NB4 (cell line): ENCODE measurements at regions not wholly inside any gene's neighbourhood (a gene's known extent, or its start where the extent isn't known, plus 50 kb on each side); places are given as distances from the start of the nearest gene placed in this dataset.

Source experiments
- DNase-seq: peaks from one replicate; pipeline ENCODE4 v3.0.0; 2010; ENCODE audit warnings: low read depth
- H3K4me3 ChIP-seq: one replicate; pipeline ENCODE4 v1.5.1; 2011; ENCODE audit warnings: mild to moderate bottlenecking, low read depth, low read length, moderate library complexity
- CTCF ChIP-seq: IDR thresholded peaks from one replicate; pipeline ENCODE4 v1.5.1; 2012; ENCODE audit warnings: low read depth, low read length
- MAX ChIP-seq: IDR thresholded peaks from 2 replicates; pipeline ENCODE4 v1.6.1; 2011; ENCODE audit warnings: low read depth, low read length
- MYC ChIP-seq: IDR thresholded peaks from 2 replicates; pipeline ENCODE4 v1.6.1; 2011; ENCODE audit warnings: low read depth, low read length
- POLR2A ChIP-seq: IDR thresholded peaks from 2 replicates; pipeline ENCODE4 v1.6.1; 2011; ENCODE audit warnings: mild to moderate bottlenecking; ENCODE audit not compliant: insufficient read length; ENCODE audit errors: extremely low read depth

GRCh38 chr17:34874478-34874877 is 86.8 kb downstream of the CCT6B start:
- no peak overlapping the region for H3K4me3 ChIP-seq
- peak; percentile 34 for DNase-seq
- TF ChIP-seq MAX: no peak
- no peak for TF ChIP-seq POLR2A
- no peak for TF ChIP-seq CTCF
- TF ChIP-seq MYC: no peak

- H3K4me3 ChIP-seq: no peak overlapping the region
- DNase-seq: no peak
- TF ChIP-seq CTCF (no peak), POLR2A (no peak), MYC (no peak), MAX (no peak)
Measured at GRCh38 chr17:34872640-34873039, 88.6 kb downstream of the CCT6B start.

GRCh38 chr17:34869641-34870040 is 91.6 kb downstream of the CCT6B start:
- no peak overlapping the region for H3K4me3 ChIP-seq
- no peak for DNase-seq
- TF ChIP-seq MYC: no peak
- TF ChIP-seq POLR2A: no peak
- no peak for TF ChIP-seq CTCF
- no peak for TF ChIP-seq MAX

DNA sequence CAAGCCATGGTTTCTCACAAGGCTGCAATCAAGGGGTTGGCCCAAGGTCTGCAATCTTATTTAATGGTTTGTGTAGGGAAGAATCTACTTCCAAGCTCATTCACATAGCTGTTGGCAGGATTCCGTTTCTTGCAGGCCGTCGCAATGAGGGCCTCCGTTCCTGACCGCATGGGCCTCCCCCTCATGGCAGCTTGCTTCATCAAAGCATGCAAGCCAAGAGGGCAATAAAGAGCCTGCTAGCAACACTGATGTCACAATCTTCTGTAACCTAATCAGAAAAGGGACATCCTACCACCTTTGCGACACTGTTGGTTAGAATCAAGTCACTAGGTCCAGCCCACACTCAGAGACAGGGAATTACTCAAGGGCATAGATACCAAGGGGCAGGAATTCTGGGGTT is 95.5 kb downstream of the CCT6B start:
- no peak for TF ChIP-seq POLR2A
- peak; percentile 99 for TF ChIP-seq MYC
- peak; percentile 96 for TF ChIP-seq MAX
- TF ChIP-seq CTCF: no peak
- DNase-seq: peak; percentile 100
- no peak overlapping the region for H3K4me3 ChIP-seq

- DNase-seq: no peak
- TF ChIP-seq POLR2A: no peak
- no peak for TF ChIP-seq MAX
- no peak for TF ChIP-seq MYC
- TF ChIP-seq CTCF: no peak
- no peak overlapping the region for H3K4me3 ChIP-seq
Measured at GRCh38 chr17:34862384-34862783, 98.9 kb downstream of the CCT6B start.

DNA sequence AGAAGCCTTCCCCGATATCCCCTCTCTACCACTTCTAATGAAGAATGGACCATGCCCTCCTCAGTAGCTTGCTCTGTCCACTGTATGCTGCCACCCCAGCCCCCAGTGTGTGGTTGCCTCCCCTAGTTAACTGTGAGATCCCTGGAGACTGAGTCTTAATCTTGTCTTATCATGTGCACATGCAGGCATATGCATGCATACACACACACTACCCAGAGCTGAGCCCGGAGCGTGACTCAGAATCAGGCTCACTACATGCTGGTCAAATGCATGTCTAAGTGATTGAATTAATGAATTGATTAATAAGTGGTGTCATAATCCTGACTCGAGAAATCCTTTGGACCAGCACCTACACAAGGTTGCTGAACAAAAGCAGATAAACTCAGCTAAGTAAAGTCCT is 99.4 kb downstream of the CCT6B start:
- DNase-seq: no peak
- H3K4me3 ChIP-seq: no peak overlapping the region
- TF ChIP-seq CTCF (no peak), POLR2A (no peak), MAX (no peak), MYC (no peak)
